ENCODE measurements at regions not wholly inside any gene's neighbourhood (a gene's known extent, or its start where the extent isn't known, plus 50 kb on each side); places are given as distances from the start of the nearest gene placed in this dataset.

GRCh38 chr17:11121341-11121985, 119.5 kb upstream of the SHISA6 start:
- Histone ChIP-seq H3K4me2 (ENCODE audit: insufficient read depth, low read length) (no peak overlapping the region), H3K36me3 (ENCODE audit: control insufficient read depth, insufficient read depth, low read length) (no peaks in the 10 kb centered on the region), H3K4me3 (no peak overlapping the region), H2AFZ (ENCODE audit: low read depth, low read length) (no peak overlapping the region), H3K27me3 (ENCODE audit: control insufficient read depth in 2 of 2, insufficient read depth in 2 of 2, low read length in 2 of 2) (no peaks in the 10 kb centered on the region), H3K9ac (ENCODE audit: insufficient read depth in 1 of 2, low read depth in 2 of 2, low read length in 2 of 2) (no peak overlapping the region), H3K4me1 (replicated peaks in 1 of 2; ENCODE audit: control insufficient read depth in 2 of 2, insufficient read depth in 2 of 2, low read length in 2 of 2) (no peaks in the 10 kb centered on the region), H4K20me1 (replicated peaks; ENCODE audit: control insufficient read depth, insufficient read depth, low read length) (no peaks in the 10 kb centered on the region), H3K79me2 (ENCODE audit: control insufficient read depth, insufficient read depth, low read length) (no peaks in the 10 kb centered on the region), H3K9me3 (replicated peaks; ENCODE audit: control insufficient read depth, insufficient read depth, low read depth, low read length) (no peaks in the 10 kb centered on the region), H3K9me1 (ENCODE audit: control insufficient read depth, insufficient read depth, low read length) (no peaks in the 10 kb centered on the region), H3K27ac (ENCODE audit: extremely low read depth, low read depth, low read length) (no peak overlapping the region)
- ATAC-seq (no peak), DNase-seq (ENCODE audit: extremely low read depth in 1 of 4, low spot score in 3 of 4) (no peak), FAIRE-seq (no peak)
- no TSS peak for BruUV-seq (replicated peaks)
- TF ChIP-seq ZNF280B (CRISPR knock-in tag; IDR thresholded peaks at IDR 0.05) (no peak), NR2C1 (IDR thresholded peaks at IDR 0.05) (no peak), NR2C1 (tag; IDR thresholded peaks at IDR 0.05) (no peak), MCM3 (IDR thresholded peaks at IDR 0.05) (no peak), PML (IDR thresholded peaks at IDR 0.05; ENCODE audit: low read length) (no peak), GTF2A2 (tag; IDR thresholded peaks at IDR 0.05) (no peak), KAT2B (IDR thresholded peaks at IDR 0.05; ENCODE audit: low read depth, low read length) (no peak), MBD1 (CRISPR knock-in tag; IDR thresholded peaks at IDR 0.05) (no peak), ZNF395 (CRISPR knock-in tag; IDR thresholded peaks at IDR 0.05) (no peak), ZNF639 (CRISPR knock-in tag; conservative IDR thresholded peaks at IDR 0.05 in 1 of 2, IDR thresholded peaks at IDR 0.05 in 1 of 2) (no peak), ESRRA (IDR thresholded peaks at IDR 0.05; ENCODE audit: borderline replicate concordance, low read depth) (no peak), PCBP2 (IDR thresholded peaks at IDR 0.05; ENCODE audit: low read depth, low read length, poor library complexity, severe bottlenecking) (no peak)
- POLR2A ChIA-PET: no interaction called here
- WGBS (ENCODE audit: insufficient coverage, low coverage, missing lambda C conversion rate): 0% methylated on average over 8 of the region's 10 CpGs
- CTCF ChIA-PET (ENCODE audit: low intra/inter-chr PET ratio): no interaction called here
- in situ Hi-C loops (cut with MboI): no loop called here
- intact Hi-C loops (cut with micrococcal nuclease): no loop called here
